Fibroblast of lung (primary cell): ENCODE measurements at regions not wholly inside any gene's neighbourhood (a gene's known extent, or its start where the extent isn't known, plus 50 kb on each side); places are given as distances from the start of the nearest gene placed in this dataset.

Experiments used
- CTCF ChIP-seq, 2 donors: IDR thresholded peaks in 1 of 2; conservative IDR thresholded peaks in 1 of 2; 1 replicate in 1 of 2; 2 replicates in 1 of 2; pipeline ENCODE4 v1.5.1; 2011 to 2012; ENCODE audit warnings: low read length in 2 of 2, control low read depth in 1 of 2, inconsistent platforms in 1 of 2, low read depth in 1 of 2, mild to moderate bottlenecking in 1 of 2
- EZH2 ChIP-seq: IDR thresholded peaks from 2 replicates; pipeline ENCODE4 v1.5.1; 2012; ENCODE audit warnings: low read length, control low read depth, mild to moderate bottlenecking; ENCODE audit errors: missing control alignments

GRCh38 chr7:37558320-37559096, 109.8 kb upstream of the ELMO1 start:
- TF ChIP-seq CTCF (conservative IDR thresholded peaks at IDR 0.05 in 1 of 2, IDR thresholded peaks at IDR 0.05 in 1 of 2; ENCODE audit: low read depth in 1 of 2, low read length in 2 of 2) (no peak), EZH2 (no peak)
